Retina (tissue), 1 donor: ENCODE measurements at regions not wholly inside any gene's neighbourhood (a gene's known extent, or its start where the extent isn't known, plus 50 kb on each side); places are given as distances from the start of the nearest gene placed in this dataset.

ENCODE experiments used
- DNase-seq: peaks from one replicate; pipeline ENCODE4 v3.0.0-alpha.2; 2016

DNA sequence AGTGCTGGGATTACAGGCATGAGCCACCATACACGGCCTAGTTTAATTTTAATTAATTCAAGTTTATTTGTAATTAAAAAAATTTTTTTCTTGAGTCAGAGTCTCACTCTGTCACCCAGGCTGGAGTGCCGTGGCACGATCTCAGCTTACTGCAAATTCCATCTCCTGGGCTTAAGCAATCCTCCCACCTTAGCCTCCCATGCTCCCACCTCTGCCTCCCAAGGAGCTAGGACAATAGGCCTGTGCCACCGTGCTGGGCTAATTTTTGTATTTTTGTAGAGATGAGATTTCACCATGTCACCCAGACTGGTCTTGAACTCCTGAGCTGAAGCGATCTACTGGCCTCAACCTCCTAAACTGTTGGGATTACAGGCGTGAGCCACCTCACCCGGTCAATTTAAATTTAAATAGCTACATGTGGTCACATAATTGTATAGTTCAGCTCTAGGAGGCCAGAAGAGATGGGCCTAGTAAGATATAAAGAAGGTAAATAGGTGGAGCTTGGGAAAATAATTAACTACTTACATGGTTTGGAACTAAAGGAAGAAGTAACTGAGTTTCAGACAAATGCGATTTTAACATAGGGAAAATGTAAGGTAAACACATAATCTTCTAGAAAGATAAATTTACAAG is 220.0 kb upstream of the CITED2 start:
- no peak for DNase-seq

DNA sequence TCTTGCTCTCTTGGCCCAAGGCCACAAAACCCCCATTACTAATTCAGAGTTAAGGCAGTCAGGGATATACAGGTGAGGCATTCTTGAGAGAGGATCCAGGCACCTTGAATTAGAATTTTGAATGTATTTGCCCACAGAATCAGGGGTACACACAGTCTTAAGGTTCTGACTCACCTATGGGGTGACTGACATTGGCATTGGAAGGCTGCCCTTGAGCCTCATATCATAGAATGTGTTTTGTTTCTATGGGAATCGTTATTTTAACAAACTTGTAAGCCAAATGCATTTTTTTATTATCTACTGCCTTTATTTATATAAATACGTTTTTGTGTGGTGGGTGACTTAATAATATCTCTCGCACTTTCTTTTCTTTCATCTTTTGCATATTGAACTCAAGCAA is 218.6 kb upstream of the CITED2 start:
- DNase-seq: no peak

DNA sequence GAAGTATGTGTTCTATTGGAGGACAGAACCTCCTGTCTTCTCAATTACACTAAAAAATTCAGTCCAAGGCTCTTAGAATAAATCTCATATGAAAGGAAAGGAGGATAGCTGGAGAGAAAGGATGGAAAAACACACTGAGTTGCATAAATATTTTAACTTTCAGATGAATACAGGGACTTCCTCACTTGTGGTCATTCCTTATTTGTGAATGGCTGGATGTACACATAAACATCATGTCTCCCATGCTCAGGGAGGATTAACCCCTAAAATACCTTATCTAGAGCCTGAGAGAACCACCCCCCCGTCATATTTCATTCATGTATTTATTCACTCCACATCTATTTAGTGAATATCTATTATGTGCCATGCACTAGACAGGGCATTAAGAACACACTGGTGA is 217.6 kb upstream of the CITED2 start:
- DNase-seq: no peak

DNA sequence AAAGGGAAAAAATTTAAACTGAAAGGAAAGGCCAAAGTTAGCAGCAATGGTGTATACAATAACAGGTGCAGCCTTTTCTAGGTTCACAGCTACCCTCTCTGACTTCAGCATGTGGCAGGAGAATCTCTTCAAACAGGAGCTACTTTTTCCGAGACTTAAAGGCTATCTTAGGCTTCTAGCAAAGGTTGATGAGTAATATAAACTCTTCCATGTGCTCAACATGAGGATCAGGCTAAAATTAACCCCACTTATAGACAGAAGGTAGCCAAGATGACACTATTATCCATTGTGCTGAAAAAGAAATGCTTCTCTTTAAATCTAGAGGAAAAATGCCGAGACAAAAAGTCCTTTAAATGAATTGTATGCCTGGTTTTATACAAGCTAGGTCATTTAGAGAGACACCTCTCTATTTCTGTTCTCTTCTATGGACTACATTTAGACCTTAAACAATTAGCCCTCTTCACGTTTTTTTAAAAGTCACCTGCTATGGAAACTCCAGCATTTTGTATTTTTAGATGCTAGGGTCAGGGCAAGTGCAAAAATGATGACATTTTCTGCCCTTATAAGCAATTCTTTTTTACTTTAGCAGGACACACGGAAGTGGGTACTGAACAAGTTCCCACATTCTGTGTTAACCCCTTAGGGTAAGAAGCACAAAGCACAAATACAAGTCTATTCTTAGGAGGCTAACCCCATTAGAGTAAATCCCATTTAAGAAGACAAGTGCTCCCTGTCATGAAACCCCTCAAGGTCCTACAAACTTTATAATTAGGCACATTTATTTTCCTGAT is 216.8 kb upstream of the CITED2 start:
- no peak for DNase-seq

DNA sequence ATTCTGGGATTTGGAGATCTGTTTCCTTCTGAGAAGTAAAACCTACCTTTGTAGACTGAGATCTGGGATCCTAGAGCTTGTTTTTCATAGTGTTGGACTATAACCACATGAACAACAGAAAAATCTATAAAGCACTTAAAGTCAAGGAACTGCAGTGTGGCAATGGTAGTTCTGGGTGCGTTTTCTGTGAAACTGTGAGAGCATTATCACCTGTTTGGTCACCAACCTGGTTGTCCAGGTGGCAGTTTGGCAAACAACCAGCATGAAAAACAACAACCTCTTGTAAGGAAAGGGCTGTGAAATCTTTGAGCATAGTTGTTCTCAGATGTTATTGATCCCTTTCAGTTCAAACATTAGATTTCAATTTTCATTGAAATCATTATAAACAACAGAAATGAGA is 215.8 kb upstream of the CITED2 start:
- no peak for DNase-seq

DNA sequence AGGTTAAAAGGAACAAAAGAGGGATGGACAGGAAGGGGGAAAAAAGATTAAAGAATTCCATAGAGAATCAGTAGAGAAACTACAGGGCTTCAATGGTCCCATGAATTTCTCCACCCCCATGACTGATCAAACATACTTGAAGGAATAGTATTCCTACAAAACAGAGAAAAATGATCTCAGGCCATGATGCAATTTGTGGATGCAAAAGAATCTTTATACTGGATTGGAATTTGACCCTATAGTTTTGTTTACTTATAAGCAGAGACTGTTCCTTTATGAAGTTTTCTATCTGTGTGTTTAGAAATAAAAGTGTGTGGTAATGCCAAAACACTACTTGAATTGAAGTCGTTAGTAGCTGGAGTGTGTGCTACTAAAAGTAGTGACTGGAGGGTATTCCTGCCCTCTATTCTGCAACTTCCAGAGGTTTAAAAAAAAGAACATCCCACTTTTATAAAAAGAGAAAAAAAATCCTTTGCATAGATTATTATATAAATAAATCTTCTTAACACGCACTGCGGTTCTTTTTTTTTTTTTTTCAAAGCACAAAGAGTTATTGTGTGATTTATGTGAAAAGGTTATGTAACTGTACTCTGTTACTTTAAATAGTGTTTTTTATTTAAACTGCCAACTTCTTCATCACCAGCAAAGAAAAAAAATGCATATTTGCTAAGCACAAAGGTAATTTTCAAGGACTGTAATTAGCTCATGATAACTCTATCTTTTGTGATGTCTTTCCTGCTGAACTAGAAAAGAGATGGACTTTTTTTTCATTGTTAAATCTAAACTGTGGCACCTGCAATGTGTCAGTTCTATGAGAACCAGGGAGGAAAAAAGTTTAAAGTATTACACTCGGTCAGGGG is 214.5 kb upstream of the CITED2 start:
- DNase-seq: no peak

DNA sequence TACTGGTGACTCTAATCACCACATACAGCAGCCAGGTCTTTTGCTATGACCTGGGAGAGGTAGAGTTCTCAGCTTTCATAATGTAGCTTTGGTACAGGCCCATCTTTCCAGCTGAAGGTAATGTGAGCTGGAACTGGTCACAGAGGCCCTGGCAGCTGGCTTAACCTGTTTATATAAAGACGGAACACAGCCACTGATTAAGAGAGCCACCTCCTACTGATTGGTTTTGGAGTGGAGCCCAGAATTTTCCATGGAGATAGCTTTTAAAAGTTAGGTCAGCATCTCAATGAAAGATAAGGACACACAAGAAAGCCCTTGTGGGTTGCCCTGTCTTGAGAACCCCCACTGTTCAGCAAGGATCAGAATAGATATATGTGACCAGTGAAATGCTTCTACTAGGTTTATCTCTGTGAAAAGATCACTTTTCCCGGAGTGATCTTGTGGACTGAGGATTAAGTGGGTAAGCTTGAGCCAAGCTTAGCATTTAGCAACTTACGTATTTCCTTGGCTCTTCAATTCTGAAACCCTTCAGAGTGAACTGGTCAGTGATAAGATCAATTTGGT is 213.7 kb upstream of the CITED2 start:
- no peak for DNase-seq

DNA sequence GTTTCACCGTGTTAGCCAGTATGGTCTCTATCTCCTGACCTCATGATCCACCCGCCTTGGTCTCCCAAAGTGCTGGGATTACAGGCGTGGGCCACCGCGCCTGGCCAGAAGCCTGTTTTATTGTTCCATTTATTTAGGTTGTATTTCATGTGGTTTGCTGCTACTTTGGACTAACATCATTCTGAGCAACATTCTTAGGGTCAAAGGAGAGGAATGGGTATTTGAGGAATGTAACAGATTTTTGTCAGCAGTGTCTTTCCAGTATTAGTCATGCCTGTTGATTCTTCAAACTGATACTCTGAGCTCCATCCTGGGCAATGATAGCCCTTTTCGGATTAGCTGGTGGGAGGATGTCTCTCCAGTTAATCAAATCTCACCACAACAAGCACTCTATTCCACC is 213.0 kb upstream of the CITED2 start:
- DNase-seq: no peak

DNA sequence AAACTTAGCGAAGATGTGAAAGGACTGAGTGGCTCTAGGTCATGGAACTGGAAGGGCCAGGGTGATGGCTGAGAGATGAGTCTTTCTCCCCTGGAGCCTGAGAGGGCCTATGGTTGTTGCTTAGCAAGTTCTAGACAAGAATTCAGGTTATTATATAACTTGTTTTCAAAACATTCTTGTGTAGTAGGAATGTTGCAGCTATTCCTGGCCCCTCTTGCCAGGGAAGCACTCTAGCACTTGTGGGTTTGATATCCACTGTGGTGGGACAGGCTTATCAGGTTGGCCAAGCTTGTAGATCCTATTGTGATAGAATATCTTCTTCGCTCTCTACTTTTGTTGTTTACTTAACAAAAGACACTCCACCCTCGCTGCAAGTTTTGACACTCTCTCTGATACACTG is 211.8 kb upstream of the CITED2 start:
- no peak for DNase-seq

DNA sequence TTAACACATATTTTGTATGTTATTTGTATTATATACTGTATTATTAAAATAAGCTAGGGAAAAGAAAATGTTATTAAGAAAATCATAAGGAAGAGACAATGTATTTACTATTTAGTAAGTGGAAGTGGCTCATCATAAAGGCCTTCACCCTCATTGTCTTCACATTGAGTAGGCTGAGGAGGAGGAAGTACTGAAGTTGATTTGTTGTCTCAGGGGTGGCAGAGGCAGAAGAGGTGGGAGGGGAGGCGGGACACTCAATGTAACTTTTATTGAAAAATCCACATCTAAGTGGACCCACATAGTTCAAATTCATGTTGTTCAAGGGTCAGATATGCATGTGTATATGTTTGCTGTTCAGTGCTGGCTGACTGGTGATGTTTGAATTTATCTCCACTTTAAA is 210.2 kb upstream of the CITED2 start:
- no peak for DNase-seq

DNA sequence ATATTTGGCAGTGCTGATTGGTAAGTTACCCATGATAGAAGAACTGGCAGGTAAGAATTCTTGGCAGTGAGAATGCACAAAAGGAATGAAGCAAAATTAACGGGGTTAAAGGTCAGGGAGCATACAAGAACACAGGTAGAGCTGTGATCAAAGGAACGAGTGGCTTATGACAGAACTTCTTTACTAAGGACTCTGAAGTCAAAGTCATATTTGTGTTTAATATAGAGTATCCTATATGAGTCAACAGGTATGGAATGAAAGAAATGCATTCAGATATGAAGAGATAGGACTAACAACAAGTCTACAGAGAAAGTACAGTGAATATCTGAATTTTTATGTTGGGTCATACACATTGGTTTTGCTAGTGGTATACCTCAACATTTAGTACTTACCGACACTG is 209.0 kb upstream of the CITED2 start:
- DNase-seq: no peak

DNA sequence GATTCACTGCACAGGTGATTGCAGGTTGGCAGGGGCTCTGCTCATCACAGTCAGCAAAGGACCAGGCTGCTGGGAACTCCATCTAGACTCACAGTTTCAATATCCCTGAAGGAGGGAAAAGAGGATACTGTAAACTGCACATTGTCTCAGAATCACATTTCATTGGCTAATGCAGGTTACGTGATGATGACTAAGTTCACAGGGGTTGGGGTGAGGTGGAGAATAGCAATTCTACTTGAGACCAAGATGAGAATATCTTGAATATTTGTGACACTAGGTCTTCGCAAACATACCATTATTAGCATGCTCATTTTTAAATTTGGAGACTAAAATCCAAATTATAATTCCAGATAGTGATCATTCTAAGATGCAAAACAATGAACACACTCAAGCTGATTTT is 208.5 kb upstream of the CITED2 start:
- DNase-seq: no peak

DNA sequence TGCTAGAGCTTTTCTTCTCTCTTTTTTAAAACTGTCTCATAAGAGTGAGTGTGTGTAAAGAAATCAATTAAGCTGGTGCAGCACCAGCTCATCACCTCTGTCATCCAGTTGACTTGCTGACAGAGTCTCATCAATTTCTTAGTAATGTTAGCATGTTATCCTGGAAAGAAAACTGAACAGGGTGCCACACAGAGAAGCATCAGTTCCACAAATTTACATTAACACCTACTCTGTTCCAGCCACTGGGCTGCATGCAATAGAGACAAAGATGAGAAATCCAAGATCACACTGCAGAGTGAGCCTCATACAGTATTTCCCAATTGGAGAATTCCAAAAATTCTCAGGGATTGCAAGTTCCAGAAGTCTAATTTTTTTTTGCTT is 207.0 kb upstream of the CITED2 start:
- no peak for DNase-seq

DNA sequence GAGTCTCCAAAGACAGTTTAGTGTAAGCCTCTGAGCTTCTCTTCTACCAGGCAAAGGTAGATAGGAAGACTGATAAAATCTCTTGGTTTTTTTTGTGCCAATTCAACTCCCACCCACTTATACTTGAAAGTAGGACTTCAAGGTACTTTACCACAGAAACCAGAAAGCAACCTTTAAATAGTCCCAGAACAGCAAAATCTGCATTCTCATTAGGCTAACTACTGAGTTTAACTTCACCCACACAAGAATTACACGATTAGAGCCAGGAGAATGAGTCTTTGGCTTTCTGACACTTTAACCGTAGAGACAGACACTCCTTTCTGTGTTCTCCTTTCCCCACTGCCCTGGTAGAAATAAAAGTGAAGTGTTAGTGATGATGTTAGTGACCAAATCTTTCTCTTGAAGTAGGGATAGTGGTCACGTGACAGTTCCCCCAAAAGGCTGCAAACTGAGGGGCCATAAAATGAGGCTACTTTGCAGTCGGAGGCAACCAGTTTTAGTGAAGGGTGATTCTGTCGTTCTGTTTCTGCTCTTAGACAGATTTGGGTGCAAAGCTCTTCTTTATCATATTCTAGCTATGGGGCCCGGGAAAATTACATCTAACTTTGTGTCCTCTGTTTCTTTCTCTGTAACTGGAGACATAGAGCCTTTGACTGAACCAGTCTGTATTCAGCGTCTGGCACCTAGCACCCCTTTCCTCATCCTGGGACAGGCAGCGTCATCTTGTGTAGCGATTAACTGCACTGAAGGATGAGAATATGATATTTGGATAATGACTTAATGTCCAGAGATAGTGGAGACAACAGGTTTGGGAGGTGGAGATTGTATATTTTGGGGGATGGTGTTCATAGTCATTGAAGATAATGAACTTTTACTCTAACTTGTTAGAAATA is 206.4 kb upstream of the CITED2 start:
- no peak for DNase-seq

DNA sequence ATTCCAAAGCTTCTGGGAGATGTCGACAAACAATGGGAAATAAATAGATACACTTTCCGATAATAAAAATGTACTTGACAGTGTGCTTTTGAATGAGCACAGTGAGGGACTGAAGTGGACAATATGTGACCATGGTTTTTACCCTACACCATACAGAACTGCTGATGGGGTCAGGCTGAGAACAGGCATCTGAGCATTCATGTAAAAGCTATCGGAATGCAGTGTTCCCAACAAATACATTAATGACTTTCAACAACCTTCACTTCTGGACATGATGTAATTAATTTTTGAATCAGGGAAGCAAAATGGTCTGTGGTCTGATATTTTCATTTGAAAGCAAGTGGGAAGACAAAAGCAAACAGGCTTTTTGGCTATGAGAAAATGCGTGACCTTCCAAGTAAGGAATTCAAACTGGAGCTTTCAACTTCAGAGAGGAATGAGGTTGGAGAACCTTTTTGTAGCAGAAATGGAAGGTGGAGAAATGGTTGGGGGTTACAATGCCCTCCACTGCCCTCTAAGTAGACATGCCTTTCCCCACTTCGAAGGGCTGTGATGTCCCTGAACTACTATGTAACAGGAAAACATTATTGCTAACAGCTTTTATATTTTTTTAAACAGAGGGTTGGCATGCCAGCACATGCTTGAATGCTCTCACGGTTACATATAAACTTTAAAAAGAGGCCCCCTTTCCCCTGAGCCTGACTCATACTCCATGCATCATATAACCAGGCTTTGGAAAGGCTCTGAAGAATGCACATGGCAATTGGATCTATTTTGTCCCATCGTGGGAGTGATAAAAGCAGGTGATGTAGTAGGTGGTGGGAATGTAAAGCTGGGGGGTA is 203.5 kb upstream of the CITED2 start:
- no peak for DNase-seq

DNA sequence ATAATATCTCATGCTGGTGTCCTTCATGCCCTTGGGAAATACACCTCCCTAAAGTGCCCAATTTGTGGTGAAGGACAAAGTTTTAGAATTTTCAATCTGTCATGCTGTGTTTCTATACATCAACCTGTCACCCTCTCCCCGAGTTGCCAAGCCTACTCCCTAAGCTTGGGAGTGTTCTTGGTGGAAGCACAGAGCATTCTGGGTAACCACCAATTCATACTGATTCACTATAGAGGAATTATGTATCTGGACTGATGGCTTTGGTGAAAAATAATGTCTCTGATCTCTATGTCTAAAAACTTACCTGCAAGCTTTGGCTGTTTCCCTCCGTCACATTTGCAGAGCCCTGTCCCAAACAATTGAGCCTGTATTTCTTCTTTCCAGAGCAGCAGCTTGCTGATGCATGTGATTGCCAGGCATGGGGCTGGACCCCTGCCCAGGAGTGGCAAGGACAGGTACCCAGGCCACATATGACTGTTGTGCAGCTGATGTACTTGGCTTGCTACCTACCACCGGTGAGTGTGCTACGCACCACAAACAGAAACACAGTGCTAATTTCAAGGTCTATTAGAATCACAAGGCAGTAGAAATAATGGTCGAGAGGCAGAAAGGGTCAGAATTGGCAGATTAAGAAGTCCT is 202.8 kb upstream of the CITED2 start:
- DNase-seq: no peak

DNA sequence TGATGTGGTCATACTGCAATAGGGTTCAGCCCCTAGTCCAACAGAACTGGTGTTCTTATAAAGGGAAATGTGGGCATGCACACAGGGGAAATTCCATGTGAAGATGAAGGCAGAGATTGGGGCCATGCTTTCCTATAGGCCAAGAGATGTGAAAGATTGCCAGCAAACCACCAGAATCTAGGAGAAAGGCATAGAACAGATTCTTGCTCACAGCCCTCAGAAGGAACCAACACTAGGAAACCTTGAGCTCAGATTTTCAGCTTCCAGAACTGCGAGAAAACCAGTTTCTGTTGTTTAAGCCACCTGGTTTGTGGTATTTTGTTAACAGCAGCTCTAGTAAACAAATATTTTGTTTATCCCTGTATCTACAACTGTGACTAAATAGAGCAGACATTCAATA is 197.6 kb upstream of the CITED2 start:
- DNase-seq: no peak

DNA sequence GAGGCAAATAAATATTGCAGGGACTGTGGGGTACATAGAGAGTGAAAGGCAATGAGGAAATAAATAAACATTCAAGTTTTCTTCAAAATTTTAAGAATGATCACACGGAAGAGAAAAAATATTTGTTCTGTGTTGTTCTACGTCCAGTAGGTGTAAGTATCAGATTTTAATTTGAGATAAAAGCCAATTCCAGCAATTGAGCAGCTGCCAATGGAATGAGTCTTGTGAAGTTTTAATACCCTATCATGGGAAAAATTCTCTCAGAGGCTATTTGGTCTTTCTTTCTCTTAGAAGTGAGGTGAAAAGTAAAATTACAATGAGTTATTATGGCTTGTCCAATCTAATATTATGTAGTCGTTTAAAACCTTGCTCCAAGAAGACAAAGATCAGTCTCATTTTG is 195.7 kb upstream of the CITED2 start:
- DNase-seq: no peak

DNA sequence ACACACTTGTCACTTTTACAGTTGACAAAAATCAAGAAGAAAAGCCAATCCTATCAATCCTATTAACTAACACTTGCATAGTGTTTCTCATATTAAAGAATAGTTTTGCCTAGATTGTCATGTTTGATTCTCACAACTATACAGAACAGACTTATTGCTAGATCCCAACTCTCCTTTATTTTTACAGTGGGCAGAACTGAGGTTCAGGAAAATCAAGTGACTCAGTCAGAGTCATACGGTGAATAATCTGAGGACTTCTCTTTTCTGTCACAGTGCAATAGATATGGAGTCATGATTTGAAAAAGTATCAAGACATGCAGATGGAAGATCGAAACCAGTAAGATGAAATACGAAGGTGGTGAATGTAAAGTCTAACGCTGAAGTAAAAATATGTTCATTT is 195.1 kb upstream of the CITED2 start:
- DNase-seq: no peak

DNA sequence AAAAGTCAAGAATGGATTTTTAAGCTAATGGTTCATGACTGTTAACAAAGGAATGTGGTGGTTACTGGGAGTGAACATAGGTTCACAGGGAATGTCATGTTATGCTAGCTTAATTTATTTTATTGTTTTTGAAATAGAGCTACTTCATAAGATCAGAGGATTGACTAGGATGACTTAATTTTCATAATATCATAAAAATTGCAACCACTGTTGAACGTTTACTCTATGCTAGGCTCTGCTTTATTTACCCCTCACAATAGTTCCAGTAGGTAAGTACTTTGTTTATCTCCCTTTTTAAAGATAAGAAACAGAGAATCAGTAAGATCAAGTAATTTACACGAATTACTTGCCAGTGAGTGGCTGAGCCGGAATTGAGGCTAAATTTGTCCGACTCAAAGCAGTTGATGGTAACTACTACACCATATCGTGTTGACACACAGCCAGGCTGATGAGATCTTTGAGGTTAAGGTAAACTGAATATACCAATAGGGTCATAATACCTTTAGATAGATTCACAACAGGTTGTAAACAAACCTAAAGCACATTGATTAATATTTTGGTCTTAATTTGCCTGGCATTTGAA is 194.6 kb upstream of the CITED2 start:
- no peak for DNase-seq
